HG03442 (cell line): ENCODE measurements at regions not wholly inside any gene's neighbourhood (a gene's known extent, or its start where the extent isn't known, plus 50 kb on each side); places are given as distances from the start of the nearest gene placed in this dataset.

Experiments
- ATAC-seq: cut with Tn5 transposase; IDR thresholded peaks from one replicate; pipeline ENCODE4 v1.9.1; 2021; ENCODE audit warnings: mild to moderate bottlenecking, moderate library complexity; ENCODE audit not compliant: unreplicated experiment

- ATAC-seq: no peak
Observed at GRCh38 chr7:133190172-133190528, 62.7 kb upstream of the EXOC4 start.

DNA sequence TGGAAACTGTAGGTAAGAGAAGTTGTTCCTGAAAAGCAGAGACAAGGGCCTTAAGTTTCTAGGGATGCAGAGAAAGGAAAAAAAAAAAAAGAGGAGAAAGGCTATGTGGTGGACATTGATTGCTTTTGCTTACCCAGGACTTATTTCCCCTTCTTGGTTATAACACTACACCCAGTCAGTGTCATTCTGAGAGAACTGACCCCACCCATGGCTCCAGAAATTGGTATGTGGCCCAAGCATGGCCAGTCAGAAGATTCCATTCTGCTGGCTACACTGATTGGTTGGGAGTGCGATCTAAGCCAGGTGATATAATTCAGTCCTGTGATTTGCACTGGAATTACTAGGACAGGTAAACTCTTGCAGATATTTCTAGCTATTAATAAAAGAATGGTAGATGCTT lies 62.2 kb upstream of the EXOC4 start:
- ATAC-seq: no peak

DNA sequence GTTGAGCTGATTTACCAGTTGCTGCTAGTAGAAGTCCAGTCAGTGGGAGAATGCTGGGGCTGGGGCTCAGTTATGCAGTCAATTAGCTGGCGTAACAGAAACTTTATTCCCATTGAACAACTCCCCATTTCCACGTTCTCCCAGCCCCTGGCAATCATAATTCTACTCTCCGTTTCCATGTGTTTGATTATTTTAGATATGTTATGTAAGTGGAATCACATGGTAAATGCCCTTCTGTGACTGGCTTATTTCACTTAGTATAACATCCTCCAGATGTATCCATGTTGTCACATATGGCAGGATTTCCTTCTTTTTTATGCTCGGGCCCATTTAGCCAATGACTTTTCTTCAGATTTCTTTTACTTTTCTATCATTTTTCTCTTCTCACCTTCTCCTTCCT lies 61.1 kb upstream of the EXOC4 start:
- no peak for ATAC-seq

DNA sequence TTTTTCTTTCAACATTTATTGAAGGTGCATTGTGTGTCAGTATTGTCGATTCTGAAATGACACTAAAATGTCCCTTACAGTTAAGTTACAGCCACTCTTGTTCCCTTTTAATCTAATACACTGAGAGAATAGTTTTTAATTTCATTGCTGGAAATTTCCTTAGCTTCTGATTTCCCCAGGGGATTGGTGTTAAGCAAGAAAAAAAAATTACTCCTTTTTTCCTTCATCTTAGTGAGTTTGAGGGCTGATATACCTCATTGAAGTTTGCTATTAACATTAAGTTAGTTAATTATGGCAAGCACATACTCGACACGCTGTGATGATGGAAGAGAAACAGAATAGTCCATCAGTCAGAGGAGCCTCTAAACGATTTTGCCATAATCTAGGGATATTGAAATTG lies 57.0 kb upstream of the EXOC4 start:
- no peak for ATAC-seq

- ATAC-seq: no peak
Observed at GRCh38 chr7:133196856-133197612, 55.8 kb upstream of the EXOC4 start.

GRCh38 chr7:133197972-133198544 lies 54.8 kb upstream of the EXOC4 start:
- no peak for ATAC-seq

- ATAC-seq: no peak
Observed at GRCh38 chr7:133199831-133200230, 53.0 kb upstream of the EXOC4 start.

GRCh38 chr7:133201470-133201869 lies 51.4 kb upstream of the EXOC4 start:
- ATAC-seq: no peak

- no peak for ATAC-seq
Observed at GRCh38 chr7:133202942-133203341, 49.9 kb upstream of the EXOC4 start.
